Fibroblast of lung (primary cell): ENCODE measurements at regions not wholly inside any gene's neighbourhood (a gene's known extent, or its start where the extent isn't known, plus 50 kb on each side); places are given as distances from the start of the nearest gene placed in this dataset.

ENCODE experiments used
- DNase-seq, 2 donors: peaks; one replicate each; pipeline versions ENCODE4 v3.0.0 to v3.0.0-alpha.2; 2010; ENCODE audit warnings: low read depth in 2 of 2
- H2AFZ ChIP-seq: 2 replicates; pipeline ENCODE4 v1.5.1; 2012; ENCODE audit warnings: low read length, control low read depth, inconsistent platforms
- H3K27ac ChIP-seq: 2 replicates; pipeline ENCODE4 v1.5.1; 2011; ENCODE audit warnings: low read length, control low read depth; ENCODE audit not compliant: insufficient read depth
- H3K27me3 ChIP-seq: 2 replicates; pipeline ENCODE4 v1.5.1; 2011; ENCODE audit warnings: mild to moderate bottlenecking, low read length; ENCODE audit not compliant: control insufficient read depth, insufficient read depth
- H3K36me3 ChIP-seq: 2 replicates; pipeline ENCODE4 v1.5.1; 2011; ENCODE audit warnings: low read length; ENCODE audit not compliant: control insufficient read depth, insufficient read depth
- H3K4me1 ChIP-seq: 2 replicates; pipeline ENCODE4 v1.5.1; 2011; ENCODE audit warnings: low read length; ENCODE audit not compliant: control insufficient read depth, insufficient read depth; ENCODE audit errors: extremely low read depth
- H3K4me2 ChIP-seq: 2 replicates; pipeline ENCODE4 v1.5.1; 2011; ENCODE audit warnings: low read length, control low read depth; ENCODE audit not compliant: insufficient read depth; ENCODE audit errors: extremely low read depth
- H3K4me3 ChIP-seq, 4 experiments: fragments of 200-600 bp in 1 of 4; sonication (generic) in 1 of 4; replicated peaks in 1 of 4; 2 replicates each; pipeline ENCODE4 v1.5.1; 2011 to 2016; ENCODE audit warnings: low read length in 4 of 4, low read depth in 3 of 4, mild to moderate bottlenecking in 3 of 4, control low read depth in 2 of 4, inconsistent platforms in 1 of 4, mixed read lengths in 1 of 4; ENCODE audit not compliant: insufficient read depth in 1 of 4; ENCODE audit errors: control extremely low read depth in 1 of 4
- H3K79me2 ChIP-seq: 2 replicates; pipeline ENCODE4 v1.5.1; 2012; ENCODE audit warnings: mild to moderate bottlenecking, low read length, inconsistent platforms; ENCODE audit not compliant: control insufficient read depth, insufficient read depth
- H3K9ac ChIP-seq: 2 replicates; pipeline ENCODE4 v1.5.1; 2011; ENCODE audit warnings: mild to moderate bottlenecking, low read length, control low read depth; ENCODE audit not compliant: insufficient read depth
- H3K9me3 ChIP-seq: 2 replicates; pipeline ENCODE4 v1.5.1; 2012; ENCODE audit warnings: low read depth, low read length; ENCODE audit not compliant: control insufficient read depth, insufficient read depth
- H4K20me1 ChIP-seq: 2 replicates; pipeline ENCODE4 v1.5.1; 2011; ENCODE audit warnings: low read length; ENCODE audit not compliant: control insufficient read depth, insufficient read depth; ENCODE audit errors: extremely low read depth
- CTCF ChIP-seq, 2 donors: IDR thresholded peaks in 1 of 2; conservative IDR thresholded peaks in 1 of 2; 1 replicate in 1 of 2; 2 replicates in 1 of 2; pipeline ENCODE4 v1.5.1; 2011 to 2012; ENCODE audit warnings: low read length in 2 of 2, control low read depth in 1 of 2, inconsistent platforms in 1 of 2, low read depth in 1 of 2, mild to moderate bottlenecking in 1 of 2
- EZH2 ChIP-seq: IDR thresholded peaks from 2 replicates; pipeline ENCODE4 v1.5.1; 2012; ENCODE audit warnings: low read length, control low read depth, mild to moderate bottlenecking; ENCODE audit errors: missing control alignments

GRCh38 chr5:173826428-173827350 is 61.5 kb upstream of the CPEB4 start:
- Histone ChIP-seq H4K20me1 (no peaks in the 10 kb centered on the region), H3K79me2 (no peaks in the 10 kb centered on the region), H2AFZ (no peak overlapping the region), H3K27me3 (no peaks in the 10 kb centered on the region), H3K4me2 (no peak overlapping the region), H3K4me1 (no peaks in the 10 kb centered on the region), H3K9me3 (no peaks in the 10 kb centered on the region), H3K36me3 (no peaks in the 10 kb centered on the region), H3K27ac (no peak overlapping the region), H3K9ac (no peak overlapping the region), H3K4me3 (no peak overlapping the region)
- no peak for DNase-seq
- TF ChIP-seq EZH2 (no peak), CTCF (conservative IDR thresholded peaks at IDR 0.05 in 1 of 2, IDR thresholded peaks at IDR 0.05 in 1 of 2; ENCODE audit: low read depth in 1 of 2, low read length in 2 of 2) (no peak)

GRCh38 chr5:173828952-173829351 is 59.2 kb upstream of the CPEB4 start:
- H3K9me3 ChIP-seq: no peaks in the 10 kb centered on the region
- H3K9ac ChIP-seq: no peak overlapping the region
- no peaks in the 10 kb centered on the region for H3K4me1 ChIP-seq
- no peak overlapping the region for H3K4me3 ChIP-seq
- no peaks in the 10 kb centered on the region for H3K27me3 ChIP-seq
- H3K4me2 ChIP-seq: no peak overlapping the region
- H4K20me1 ChIP-seq: no peaks in the 10 kb centered on the region
- H2AFZ ChIP-seq: no peak overlapping the region
- DNase-seq: no peak
- TF ChIP-seq EZH2 (no peak), CTCF (conservative IDR thresholded peaks at IDR 0.05 in 1 of 2, IDR thresholded peaks at IDR 0.05 in 1 of 2; ENCODE audit: low read depth in 1 of 2, low read length in 2 of 2) (no peak)
- H3K36me3 ChIP-seq: no peaks in the 10 kb centered on the region
- H3K27ac ChIP-seq: no peak overlapping the region
- no peaks in the 10 kb centered on the region for H3K79me2 ChIP-seq

GRCh38 chr5:173829826-173830225 is 58.3 kb upstream of the CPEB4 start:
- Histone ChIP-seq H3K27me3 (no peaks in the 10 kb centered on the region), H3K27ac (no peak overlapping the region), H3K4me1 (no peaks in the 10 kb centered on the region), H3K36me3 (no peaks in the 10 kb centered on the region), H4K20me1 (no peaks in the 10 kb centered on the region), H3K9ac (no peak overlapping the region), H3K4me2 (no peak overlapping the region), H3K4me3 (no peak overlapping the region), H2AFZ (no peak overlapping the region), H3K79me2 (no peaks in the 10 kb centered on the region), H3K9me3 (no peaks in the 10 kb centered on the region)
- DNase-seq: peak in 1 of 2 donors; percentile 59
- no peak for TF ChIP-seq EZH2
- no peak for TF ChIP-seq CTCF (conservative IDR thresholded peaks at IDR 0.05 in 1 of 2, IDR thresholded peaks at IDR 0.05 in 1 of 2; ENCODE audit: low read depth in 1 of 2, low read length in 2 of 2)
